GM21825 (cell line): ENCODE measurements at regions not wholly inside any gene's neighbourhood (a gene's known extent, or its start where the extent isn't known, plus 50 kb on each side); places are given as distances from the start of the nearest gene placed in this dataset.

Source experiments
- ATAC-seq: cut with Tn5 transposase; IDR thresholded peaks from one replicate; pipeline ENCODE4 v1.9.1; 2021; ENCODE audit warnings: mild to moderate bottlenecking, moderate library complexity; ENCODE audit not compliant: unreplicated experiment

- no peak for ATAC-seq
Measured at GRCh38 chr18:45298986-45299385, 316.3 kb upstream of the SLC14A2 start.

GRCh38 chr18:45303026-45303425 is 312.2 kb upstream of the SLC14A2 start:
- ATAC-seq, result no peak

GRCh38 chr18:45304558-45304957 is 310.7 kb upstream of the SLC14A2 start:
- no peak for ATAC-seq

GRCh38 chr18:45312555-45313126 is 302.6 kb upstream of the SLC14A2 start:
- ATAC-seq, result no peak

GRCh38 chr18:45316127-45316526 is 299.1 kb upstream of the SLC14A2 start:
- no peak for ATAC-seq

- ATAC-seq, result no peak
Measured at GRCh38 chr18:45317948-45318640, 297.2 kb upstream of the SLC14A2 start.

GRCh38 chr18:45320724-45321123 is 294.6 kb upstream of the SLC14A2 start:
- no peak for ATAC-seq

GRCh38 chr18:45321520-45321919 is 293.8 kb upstream of the SLC14A2 start:
- no peak for ATAC-seq

GRCh38 chr18:45322343-45322742 is 292.9 kb upstream of the SLC14A2 start:
- ATAC-seq, result no peak

- ATAC-seq, result no peak
Measured at GRCh38 chr18:45324101-45324494, 291.2 kb upstream of the SLC14A2 start.

- no peak for ATAC-seq
Measured at GRCh38 chr18:45324495-45325113, 290.7 kb upstream of the SLC14A2 start.

- no peak for ATAC-seq
Measured at GRCh38 chr18:45325778-45326177, 289.5 kb upstream of the SLC14A2 start.

- no peak for ATAC-seq
Measured at GRCh38 chr18:45326505-45326904, 288.8 kb upstream of the SLC14A2 start.

- ATAC-seq, result no peak
Measured at GRCh38 chr18:45328296-45328695, 287.0 kb upstream of the SLC14A2 start.

GRCh38 chr18:45328811-45329210 is 286.5 kb upstream of the SLC14A2 start:
- no peak for ATAC-seq

GRCh38 chr18:45329316-45329715 is 286.0 kb upstream of the SLC14A2 start:
- no peak for ATAC-seq

GRCh38 chr18:45330170-45330594 is 285.1 kb upstream of the SLC14A2 start:
- ATAC-seq, result no peak

- ATAC-seq, result no peak
Measured at GRCh38 chr18:45332871-45333270, 282.4 kb upstream of the SLC14A2 start.

GRCh38 chr18:45334191-45334590 is 281.1 kb upstream of the SLC14A2 start:
- no peak for ATAC-seq

- no peak for ATAC-seq
Measured at GRCh38 chr18:45335282-45336043, 279.8 kb upstream of the SLC14A2 start.

GRCh38 chr18:45336448-45336847 is 278.8 kb upstream of the SLC14A2 start:
- ATAC-seq, result no peak

- no peak for ATAC-seq
Measured at GRCh38 chr18:45337477-45337876, 277.8 kb upstream of the SLC14A2 start.
